B cell (primary cell): ENCODE measurements at regions not wholly inside any gene's neighbourhood (a gene's known extent, or its start where the extent isn't known, plus 50 kb on each side); places are given as distances from the start of the nearest gene placed in this dataset.

Experiments used
- ATAC-seq: fragments of 200-7000 bp; cut with Tn5 transposase; one replicate; pipeline ENCODE4 v1.10.0; 2021; ENCODE audit warnings: low read depth, mild to moderate bottlenecking, moderate number of reproducible peaks, moderate library complexity
- CTCF ChIA-PET: fragments of 350-600 bp; sonication (Branson Sonifier 250); formaldehyde crosslinking; loops from one replicate; lab custom pipeline; 2021; ENCODE audit warnings: antibody characterized with exemption, inconsistent platforms; lab: Charles Lee
- POLR2A ChIA-PET: fragments of 350-600 bp; sonication (Branson Sonifier 250); formaldehyde crosslinking; loops from one replicate; lab custom pipeline; 2021; ENCODE audit warnings: antibody characterized with exemption; lab: Charles Lee
- DNase-seq: peaks from one replicate; pipeline ENCODE4 v3.0.0; 2013
- H2AFZ ChIP-seq: 2 replicates; pipeline ENCODE4 v1.6.1; 2012; ENCODE audit warnings: mild to moderate bottlenecking, low read depth, low read length; ENCODE audit not compliant: insufficient read depth, poor library complexity, severe bottlenecking
- H3K27ac ChIP-seq, 2 donors: 1 replicate in 1 of 2; 2 replicates in 1 of 2; pipeline ENCODE4 v1.5.1; 2012 to 2013; ENCODE audit warnings: low read length in 2 of 2, mild to moderate bottlenecking in 2 of 2, moderate library complexity in 1 of 2
- H3K27me3 ChIP-seq, 4 experiments: fragments of 200-600 bp in 1 of 4; sonication (generic) in 1 of 4; replicated peaks in 1 of 4; 1 replicate in 2 of 4; 2 replicates in 2 of 4; pipeline versions ENCODE4 v1.6.1 to v1.7.0; 2013 to 2016; ENCODE audit warnings: low read length in 3 of 4, mild to moderate bottlenecking in 2 of 4, mixed read lengths in 1 of 4, moderate library complexity in 1 of 4; ENCODE audit not compliant: insufficient read depth in 4 of 4, control insufficient read depth in 3 of 4; ENCODE audit errors: control extremely low read depth in 1 of 4
- H3K36me3 ChIP-seq, 2 experiments: replicated peaks in 1 of 2; 1 replicate in 1 of 2; 2 replicates in 1 of 2; pipeline versions ENCODE4 v1.6.1 to v1.7.1; 2013; ENCODE audit warnings: low read length in 1 of 2; ENCODE audit not compliant: insufficient read depth in 2 of 2, control insufficient read depth in 1 of 2; ENCODE audit errors: control extremely low read depth in 1 of 2, extremely low read depth in 1 of 2
- H3K4me1 ChIP-seq, 2 donors: fragments of 200-600 bp in 1 of 2; sonication (generic) in 1 of 2; 1 replicate in 1 of 2; 2 replicates in 1 of 2; pipeline versions ENCODE4 v1.5.1 to v1.6.1; 2013 to 2017; ENCODE audit warnings: low read length in 2 of 2; ENCODE audit not compliant: control insufficient read depth in 2 of 2, insufficient read depth in 2 of 2
- H3K4me2 ChIP-seq: replicated peaks from 2 replicates; pipeline ENCODE3; 2012; ENCODE audit warnings: mild to moderate bottlenecking, low read depth, low read length; ENCODE audit not compliant: poor library complexity, severe bottlenecking
- H3K4me3 ChIP-seq, 5 experiments: fragments of 200-600 bp in 1 of 5; sonication (generic) in 1 of 5; 1 replicate in 3 of 5; 2 replicates in 2 of 5; pipeline versions ENCODE4 v1.5.1 to v1.7.0; 2011 to 2016; ENCODE audit warnings: low read length in 4 of 5, mild to moderate bottlenecking in 4 of 5, low read depth in 2 of 5, control low read depth in 1 of 5, moderate library complexity in 1 of 5; ENCODE audit not compliant: insufficient read depth in 1 of 5; ENCODE audit errors: control extremely low read depth in 1 of 5, extremely low read depth in 1 of 5
- H3K79me2 ChIP-seq: fragments of 200-600 bp; sonication (generic); one replicate; pipeline ENCODE4 v1.6.0; 2016; ENCODE audit warnings: low read length; ENCODE audit not compliant: control insufficient read depth, insufficient read depth
- H3K9ac ChIP-seq: fragments of 200-600 bp; sonication (generic); 2 replicates; pipeline ENCODE4 v1.6.1; 2017; ENCODE audit warnings: mild to moderate bottlenecking, low read length, moderate library complexity
- H3K9me3 ChIP-seq, 3 donors: one replicate each; pipeline versions ENCODE4 v1.6.1 to v1.7.1; 2013; ENCODE audit warnings: low read length in 2 of 3; ENCODE audit not compliant: control insufficient read depth in 2 of 3, insufficient read depth in 1 of 3; ENCODE audit errors: control extremely low read depth in 1 of 3
- H4K20me1 ChIP-seq: 2 replicates; pipeline ENCODE4 v1.6.0; 2012; ENCODE audit warnings: mild to moderate bottlenecking, low read length; ENCODE audit not compliant: insufficient read depth, control insufficient read depth, poor library complexity, severe bottlenecking
- H3K27ac Mint-ChIP-seq: one replicate; pipeline ENCODE4 v1.8.0; 2021; ENCODE audit warnings: mixed read lengths
- H3K27me3 Mint-ChIP-seq: one replicate; pipeline ENCODE4 v1.8.0; 2021; ENCODE audit warnings: mixed read lengths
- H3K4me1 Mint-ChIP-seq: one replicate; pipeline ENCODE4 v1.8.0; 2021; ENCODE audit warnings: mixed read lengths
- H3K4me3 Mint-ChIP-seq: one replicate; pipeline ENCODE4 v1.8.0; 2021; ENCODE audit warnings: mixed read lengths
- H3K9me3 Mint-ChIP-seq: one replicate; pipeline ENCODE4 v1.8.0; 2022; ENCODE audit warnings: mixed read lengths; ENCODE audit not compliant: insufficient read depth
- CTCF ChIP-seq: fragments of 200-600 bp; IDR thresholded peaks from one replicate; pipeline ENCODE4 v1.8.0; 2022; ENCODE audit warnings: antibody characterized with exemption, mild to moderate bottlenecking
- EZH2 ChIP-seq: IDR thresholded peaks from 2 replicates; pipeline ENCODE4 v1.6.1; 2012; ENCODE audit warnings: borderline replicate concordance, low read depth, mild to moderate bottlenecking, moderate library complexity, low read length; ENCODE audit not compliant: insufficient read depth, poor library complexity, severe bottlenecking
- WGBS: methylation state at CpG from one replicate; pipeline ENCODE4 v1.1.5; 2013; ENCODE audit warnings: missing lambda C conversion rate; ENCODE audit not compliant: insufficient coverage; 5-methylcytosine and 5-hydroxymethylcytosine counted together
- intact Hi-C: fragments of 100-400 bp; cut with micrococcal nuclease; formaldehyde crosslinking; loops from one replicate; pipeline ENCODE4 v1.10.0; 2022

- no peak overlapping the region for H2AFZ ChIP-seq
- no CpG with 5 or more reads among the region's 1 CpG for WGBS
- no peaks in the 10 kb centered on the region for H3K27me3 Mint-ChIP-seq
- no peaks in the 10 kb centered on the region for H3K27me3 ChIP-seq
- H3K9me3 ChIP-seq = peaks cover 0 to 7% (median 0%) of the 10 kb centered on the region in 3 donors
- no peaks in the 10 kb centered on the region for H3K4me1 ChIP-seq
- POLR2A ChIA-PET = no interaction called here
- no peaks in the 10 kb centered on the region for H3K36me3 ChIP-seq
- H3K27ac Mint-ChIP-seq = no peak overlapping the region
- no peak overlapping the region for H3K9ac ChIP-seq
- H3K4me1 Mint-ChIP-seq = no peaks in the 10 kb centered on the region
- no peaks in the 10 kb centered on the region for H4K20me1 ChIP-seq
- no peak overlapping the region for H3K4me2 ChIP-seq
- intact Hi-C loops = no loop called here
- no peak overlapping the region for H3K4me3 Mint-ChIP-seq
- H3K79me2 ChIP-seq = no peaks in the 10 kb centered on the region
- H3K9me3 Mint-ChIP-seq = peaks cover 2% of the 10 kb centered on the region
- DNase-seq (no peak), ATAC-seq (no peak)
- CTCF ChIA-PET = no interaction called here
- TF ChIP-seq EZH2 (no peak), CTCF (no peak)
- no peak overlapping the region for H3K27ac ChIP-seq
- no peak overlapping the region for H3K4me3 ChIP-seq
These were observed 242.0 kb upstream of the JAG1 start for GRCh38 chr20:10915815-10916214.

- Mint-ChIP-seq H3K4me1 (no peaks in the 10 kb centered on the region), H3K9me3 (peaks cover 2% of the 10 kb centered on the region), H3K4me3 (no peak overlapping the region), H3K27ac (no peak overlapping the region), H3K27me3 (no peaks in the 10 kb centered on the region)
- Histone ChIP-seq H3K79me2 (no peaks in the 10 kb centered on the region), H3K9ac (no peak overlapping the region), H4K20me1 (no peaks in the 10 kb centered on the region), H3K4me1 (no peaks in the 10 kb centered on the region), H3K27me3 (no peaks in the 10 kb centered on the region), H3K27ac (no peak overlapping the region), H3K36me3 (no peaks in the 10 kb centered on the region), H2AFZ (no peak overlapping the region), H3K4me2 (no peak overlapping the region), H3K4me3 (no peak overlapping the region), H3K9me3 (peaks cover 0 to 7% (median 0%) of the 10 kb centered on the region in 3 donors)
- ATAC-seq = no peak
- no peak for TF ChIP-seq EZH2
- intact Hi-C loops = no loop called here
- 86% methylated on average over 1 of the region's 1 CpG for WGBS
- ChIA-PET CTCF (no interaction called here), POLR2A (no interaction called here)
- no peak for DNase-seq
These were observed 242.5 kb upstream of the JAG1 start for GRCh38 chr20:10916312-10916711.
